GM19099 (cell line): ENCODE measurements at regions not wholly inside any gene's neighbourhood (a gene's known extent, or its start where the extent isn't known, plus 50 kb on each side); places are given as distances from the start of the nearest gene placed in this dataset.

ENCODE experiments used
- POLR2A ChIP-seq: IDR thresholded peaks from 3 replicates; pipeline ENCODE4 v1.6.1; 2011; ENCODE audit warnings: low read depth; ENCODE audit not compliant: insufficient read length; ENCODE audit errors: extremely low read depth

DNA sequence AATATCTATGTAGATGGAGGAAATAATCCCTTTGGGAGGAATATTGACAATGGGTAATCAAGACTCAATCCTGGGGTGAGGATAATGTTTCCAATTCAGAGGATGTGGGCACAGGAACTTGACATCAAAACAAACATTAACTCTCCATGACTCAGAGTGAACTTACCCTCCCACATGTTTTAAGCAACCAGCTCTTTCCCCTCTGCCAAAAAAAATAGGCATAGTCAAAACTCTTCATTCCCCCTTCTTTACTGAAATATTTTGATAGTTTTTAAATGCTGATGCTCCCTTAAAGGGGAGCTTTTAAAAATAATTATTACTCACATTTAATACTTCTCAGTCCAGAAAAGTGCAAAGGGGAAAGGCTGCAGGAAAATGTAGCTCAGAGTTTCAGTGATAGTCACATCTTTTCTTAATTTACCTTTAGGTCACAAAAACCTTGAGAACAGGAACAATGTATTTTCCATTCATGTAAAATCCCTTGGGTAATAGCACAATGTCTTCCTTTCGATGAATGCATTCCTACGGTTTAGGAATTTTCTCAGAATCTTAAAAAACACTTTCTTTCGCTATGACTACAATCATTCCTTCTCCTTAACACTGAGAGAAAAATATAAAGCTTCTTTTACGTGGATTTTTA lies 298.4 kb upstream of the GRAMD2B start:
- no peak for TF ChIP-seq POLR2A

DNA sequence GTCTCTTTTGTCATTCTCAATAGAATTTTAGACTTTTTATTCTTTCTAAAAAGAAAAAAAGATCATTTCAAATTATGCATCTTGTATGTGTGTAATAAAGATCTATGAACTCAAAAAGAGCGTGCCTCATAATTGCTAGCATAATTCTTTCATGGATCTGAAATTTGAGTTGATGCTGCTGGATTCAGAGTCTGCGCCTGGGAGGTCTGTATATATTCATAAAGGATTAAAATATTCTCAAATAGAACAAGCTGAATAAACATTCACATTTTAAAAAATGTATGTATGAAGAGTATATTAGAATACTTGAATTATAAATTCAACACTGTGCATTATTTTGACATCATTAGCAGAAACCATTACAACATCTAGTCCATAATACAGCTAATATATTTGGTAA lies 297.8 kb upstream of the GRAMD2B start:
- no peak for TF ChIP-seq POLR2A

DNA sequence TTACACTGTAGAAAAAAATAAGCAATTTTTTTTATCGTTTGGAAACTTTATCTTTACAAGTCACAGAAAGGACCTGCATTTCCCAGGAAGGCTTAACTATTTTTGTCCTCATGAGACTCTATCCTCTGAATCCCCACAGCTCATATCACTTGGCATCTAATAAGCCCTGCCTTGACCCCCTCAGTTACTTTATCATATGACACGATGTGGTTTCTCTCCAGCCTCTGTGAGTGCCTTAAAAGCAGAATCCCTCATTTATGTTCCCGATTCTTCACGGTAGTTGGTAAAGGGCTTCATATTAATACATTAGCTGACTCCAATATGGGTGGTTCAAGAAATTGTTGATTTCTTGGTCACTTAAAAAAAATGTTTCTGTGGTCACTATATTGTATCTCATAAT lies 296.6 kb upstream of the GRAMD2B start:
- no peak for TF ChIP-seq POLR2A

DNA sequence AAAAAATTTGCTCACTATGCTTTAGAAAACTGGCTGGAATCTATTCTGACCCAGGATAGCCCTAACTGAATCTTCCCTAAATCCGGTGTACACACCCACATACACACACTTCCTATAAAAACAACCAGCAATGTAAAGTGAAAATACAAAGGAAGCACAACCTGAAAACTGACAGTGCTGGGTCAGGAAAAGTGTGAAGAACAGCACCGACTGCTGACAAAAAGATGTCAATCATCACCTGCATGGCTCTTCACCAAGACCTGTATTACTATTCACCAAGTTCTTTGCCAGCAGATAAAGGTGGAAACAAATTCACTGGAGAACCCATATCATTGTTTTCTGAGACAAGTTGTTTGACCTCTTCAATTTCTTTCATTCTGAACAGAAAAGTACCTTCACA lies 293.8 kb upstream of the GRAMD2B start:
- no peak for TF ChIP-seq POLR2A

DNA sequence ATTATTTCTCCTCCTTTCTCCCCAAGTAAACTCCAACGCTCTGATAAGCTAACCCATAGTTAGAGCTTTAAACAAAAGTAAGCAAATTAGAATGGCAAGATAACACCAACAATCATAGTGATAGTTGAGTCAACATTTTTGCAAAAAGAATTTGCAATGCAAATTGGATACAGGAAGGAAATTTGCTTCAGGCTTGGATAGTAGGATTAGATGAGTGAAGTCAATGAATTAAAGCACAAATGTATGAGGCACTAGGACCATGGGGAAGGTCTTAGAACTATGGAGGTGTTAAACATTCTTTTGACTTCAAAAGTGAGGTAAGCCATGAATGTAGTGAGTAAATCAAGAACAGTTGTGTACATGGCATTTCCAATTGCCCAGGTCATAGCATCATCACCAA lies 289.8 kb upstream of the GRAMD2B start:
- TF ChIP-seq POLR2A: no peak

DNA sequence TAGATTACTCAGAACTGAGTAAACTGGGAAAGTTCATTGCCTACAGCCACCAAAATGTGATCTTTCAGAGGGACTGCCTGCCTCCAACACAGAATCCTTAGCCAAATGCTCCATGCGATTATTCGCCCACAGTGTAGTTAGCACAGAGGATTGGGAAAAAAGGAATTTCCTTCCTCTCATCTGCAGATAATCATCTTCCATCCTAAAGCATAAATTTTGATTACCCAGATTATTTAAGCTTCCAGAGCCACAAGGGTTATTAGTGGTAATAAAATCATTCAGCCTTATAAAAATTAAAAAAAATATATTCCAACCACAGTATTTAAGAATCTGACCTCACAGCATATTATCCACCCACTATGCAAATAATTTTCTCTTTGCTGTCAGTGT lies 285.3 kb upstream of the GRAMD2B start:
- TF ChIP-seq POLR2A: no peak

DNA sequence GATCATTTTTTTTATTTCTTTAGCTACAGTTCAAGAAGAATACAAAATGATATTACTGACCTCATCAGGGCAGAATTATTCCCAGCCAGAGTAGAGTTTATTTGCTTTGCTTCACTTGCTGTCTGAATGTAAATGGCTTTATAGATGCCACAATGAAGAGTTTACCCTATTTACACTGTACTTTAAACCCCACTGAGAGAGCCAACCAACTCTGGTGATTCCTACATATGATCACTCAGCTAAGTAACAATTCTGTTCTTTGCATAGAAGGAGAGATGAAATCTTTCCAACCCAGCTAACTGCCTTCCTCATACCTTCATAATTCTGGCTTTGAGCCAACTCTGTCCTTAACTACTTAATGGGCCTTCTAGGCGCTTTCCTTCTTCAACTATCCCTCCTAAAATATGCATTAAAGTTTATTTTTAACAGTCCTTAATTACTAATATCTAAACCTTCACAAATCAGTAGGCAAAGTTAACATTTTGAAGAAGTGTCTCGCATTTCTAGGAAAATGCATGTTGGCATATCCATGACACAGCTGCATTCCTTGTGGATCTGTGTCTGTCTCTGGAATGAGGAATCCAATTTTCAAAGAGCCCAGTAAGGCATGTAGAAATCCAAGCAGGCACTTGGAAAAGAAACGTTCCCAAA lies 284.8 kb upstream of the GRAMD2B start:
- no peak for TF ChIP-seq POLR2A

DNA sequence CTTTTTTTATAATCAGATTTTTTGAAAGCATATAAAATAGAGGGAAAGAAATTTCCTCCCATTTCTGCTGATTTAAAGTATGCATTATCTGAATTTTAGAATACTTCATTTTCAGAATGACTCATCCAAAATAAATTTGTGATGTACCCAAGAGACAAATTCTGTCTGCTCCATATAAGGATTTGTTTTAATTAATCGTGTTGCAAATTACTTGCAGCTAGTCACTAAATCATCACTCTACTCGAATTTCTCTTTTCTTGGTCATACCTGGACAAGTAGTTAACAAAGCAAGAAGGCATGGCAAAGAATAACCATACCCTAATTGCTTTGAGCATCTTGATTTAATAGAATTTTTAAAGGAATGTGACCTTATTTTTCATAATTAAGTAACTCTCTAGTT lies 284.1 kb upstream of the GRAMD2B start:
- no peak for TF ChIP-seq POLR2A

DNA sequence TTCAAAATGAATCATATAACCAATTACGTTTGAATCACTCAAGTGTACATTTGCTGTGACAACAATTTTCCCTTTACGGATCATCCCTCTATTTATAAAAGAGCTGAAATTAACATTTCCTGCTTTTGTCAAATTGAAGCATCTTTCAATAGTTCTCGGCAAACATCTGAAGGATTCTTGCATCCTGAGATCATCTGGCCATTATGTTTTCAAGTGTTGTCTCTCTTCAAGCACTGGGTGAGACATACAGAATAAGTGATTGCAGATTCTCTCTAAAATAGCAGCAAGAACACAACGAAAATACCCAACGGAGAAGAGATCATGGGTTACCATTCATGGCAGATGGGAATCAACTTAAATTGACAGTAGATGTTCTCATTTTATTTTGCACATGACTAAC lies 283.4 kb upstream of the GRAMD2B start:
- TF ChIP-seq POLR2A: no peak

DNA sequence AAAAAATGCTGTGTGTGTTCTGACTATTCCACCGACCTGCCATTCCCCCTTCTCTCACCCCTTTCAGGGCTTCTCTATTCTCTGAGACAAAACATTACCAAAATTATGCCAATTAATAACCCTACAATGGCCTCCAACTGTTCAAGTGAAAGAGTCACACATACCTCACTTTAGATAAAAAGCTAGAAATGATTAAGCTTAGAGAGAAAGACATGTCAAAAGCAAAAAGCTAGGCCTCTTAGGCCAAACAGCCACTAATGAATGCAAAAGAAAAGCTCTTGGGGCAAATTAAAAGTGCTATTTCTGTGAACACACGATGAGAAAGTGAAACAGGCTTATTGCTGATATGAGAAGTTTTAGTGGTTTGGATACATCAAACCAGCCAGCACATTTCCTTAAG lies 279.6 kb upstream of the GRAMD2B start:
- TF ChIP-seq POLR2A: no peak

DNA sequence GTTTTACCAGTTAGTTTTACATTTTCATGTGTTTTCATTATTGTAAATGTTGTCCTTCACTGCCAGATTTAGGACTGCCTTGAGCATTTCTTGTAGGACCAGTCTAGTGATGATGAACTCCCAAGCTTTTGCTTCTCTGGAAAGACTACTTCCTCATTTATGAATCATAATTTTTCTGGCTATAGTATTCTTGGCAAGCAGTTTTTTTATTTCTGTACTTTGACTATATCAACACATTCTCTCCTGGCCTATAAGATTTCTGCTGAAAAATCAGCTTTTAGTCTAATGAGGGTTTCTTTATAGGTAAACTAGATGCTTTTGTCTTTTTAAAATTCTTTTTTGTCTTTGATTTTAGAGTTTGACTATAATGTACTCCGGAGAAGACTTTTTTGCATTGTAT lies 256.8 kb upstream of the GRAMD2B start:
- no peak for TF ChIP-seq POLR2A

DNA sequence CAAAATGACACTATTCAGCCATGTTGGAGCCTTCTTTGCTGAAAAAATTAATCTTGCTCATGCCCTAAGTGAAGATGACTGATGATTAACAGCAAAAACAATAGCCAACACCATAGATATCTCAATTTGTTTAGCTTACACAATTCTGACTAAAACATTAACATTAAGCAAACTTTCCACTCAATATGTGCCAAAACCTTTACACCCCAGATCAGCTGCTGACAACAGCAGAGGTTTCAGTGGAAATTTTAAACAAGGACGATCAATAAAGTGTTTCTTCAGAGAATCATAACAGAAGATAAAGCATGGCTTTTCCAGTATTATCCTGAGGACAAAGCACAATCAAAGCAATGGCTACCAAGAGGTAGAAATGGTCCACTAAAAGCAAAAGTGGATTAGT lies 254.4 kb upstream of the GRAMD2B start:
- TF ChIP-seq POLR2A: no peak

DNA sequence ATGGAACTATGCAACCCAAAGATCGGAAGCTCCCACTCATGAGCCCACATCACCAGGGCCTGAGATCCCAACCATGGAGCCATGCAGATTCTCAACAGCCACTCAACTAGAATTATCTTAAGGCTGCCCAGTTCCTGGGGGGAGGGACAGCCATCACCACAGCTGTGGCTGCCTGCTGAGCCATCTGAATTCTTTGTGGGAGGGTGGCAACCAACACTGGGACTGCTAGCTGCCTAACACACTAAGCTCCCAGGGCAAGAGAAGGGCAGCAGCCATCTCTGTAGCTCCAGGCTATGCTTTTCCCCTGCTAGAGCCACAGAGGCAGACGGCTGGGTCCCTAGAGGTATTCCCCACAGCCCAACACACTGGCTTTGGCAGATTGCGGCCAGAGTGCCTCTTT lies 251.3 kb upstream of the GRAMD2B start:
- no peak for TF ChIP-seq POLR2A

DNA sequence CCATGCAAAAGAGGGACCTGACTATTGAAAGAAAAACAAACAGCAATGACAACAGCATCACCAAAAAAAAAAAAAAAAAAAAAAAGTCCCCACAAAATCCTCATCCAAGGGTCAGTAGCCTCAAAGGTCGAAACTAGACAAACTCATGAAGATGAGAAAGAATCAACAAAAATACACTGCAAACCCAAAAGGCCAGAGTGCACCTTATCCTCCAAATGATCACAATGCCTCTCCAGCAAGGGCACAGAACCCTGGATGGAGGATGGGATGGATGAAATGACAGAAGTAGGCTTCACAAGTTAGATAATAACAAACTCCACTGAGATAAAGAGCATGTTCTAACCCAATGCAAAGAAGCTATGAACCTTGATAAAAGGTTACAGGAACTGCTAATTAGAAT lies 250.4 kb upstream of the GRAMD2B start:
- no peak for TF ChIP-seq POLR2A

DNA sequence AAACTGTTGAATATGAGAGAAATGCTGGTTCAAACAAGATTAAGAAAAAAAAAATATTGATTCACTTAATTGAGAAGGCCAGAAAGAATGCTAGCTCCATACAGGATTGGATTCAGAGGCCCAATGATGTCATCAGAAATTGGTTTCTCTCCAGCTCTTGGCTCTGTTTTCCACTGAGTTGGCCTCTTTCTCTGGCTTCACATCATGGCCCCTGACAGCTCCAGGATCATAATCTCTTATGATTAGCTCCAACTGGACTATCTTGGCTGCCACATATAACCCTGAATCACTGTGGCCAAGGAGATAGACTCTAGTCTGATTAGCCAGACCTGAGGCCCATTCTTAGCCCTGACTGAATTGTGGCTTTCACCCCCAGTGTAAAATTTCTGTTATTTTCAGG lies 244.7 kb upstream of the GRAMD2B start:
- no peak for TF ChIP-seq POLR2A

DNA sequence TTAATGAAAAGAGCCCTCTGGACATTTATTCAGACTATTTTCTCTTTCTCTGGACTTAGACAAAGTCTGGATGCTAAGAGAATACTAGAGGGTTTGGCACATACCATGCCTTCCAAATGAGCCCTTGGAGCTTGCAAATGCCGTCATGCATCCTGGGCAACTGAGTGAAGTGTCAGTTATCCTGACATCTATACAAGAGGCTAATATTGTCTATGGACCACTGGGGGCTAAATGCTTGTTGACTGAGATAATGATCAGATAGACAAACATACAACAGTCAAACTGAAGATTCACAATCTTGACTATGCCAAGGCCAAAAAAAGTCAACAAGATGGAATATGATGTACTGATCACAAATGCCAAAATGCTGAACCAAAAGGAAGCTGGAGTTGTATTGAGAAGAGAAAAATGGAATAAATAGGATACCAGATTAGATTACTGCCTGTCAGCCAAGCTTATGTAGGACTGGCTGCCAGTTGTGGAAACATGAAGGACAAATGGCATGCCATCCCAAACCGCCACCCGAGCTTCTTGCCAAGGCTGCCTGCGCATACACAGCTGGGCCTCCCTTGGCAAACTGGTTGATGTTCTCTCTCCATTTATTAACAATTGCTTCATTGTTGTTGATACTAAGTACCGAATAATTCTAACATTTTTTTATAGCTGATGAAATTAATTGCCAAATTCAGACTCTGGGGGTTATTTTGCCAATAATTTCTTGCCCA lies 240.1 kb upstream of the GRAMD2B start:
- no peak for TF ChIP-seq POLR2A
